Stimulated activated naive B cell treated with anti-CD40 and anti-IgM and Interleukin-4, amounts not matched to agents 10 μg/mL and 1 μg/mL and 100 μg/mL, for 72 hours (primary cell): ENCODE measurements at regions not wholly inside any gene's neighbourhood (a gene's known extent, or its start where the extent isn't known, plus 50 kb on each side); places are given as distances from the start of the nearest gene placed in this dataset.
A peak's percentile ranks its signal among the peaks of the same experiment; 100 is the strongest.

Source experiments
- ATAC-seq, 2 donors: fragments of 150-1000 bp; cut with Tn5 transposase; replicated peaks; 2 replicates each; pipeline ENCODE4 v1.10.0; 2021; ENCODE audit warnings: moderate library complexity in 1 of 2
- DNase-seq: peaks from one replicate; pipeline ENCODE4 v3.0.0; 2021
- H3K27ac Mint-ChIP-seq: one replicate; pipeline ENCODE4 v1.8.0; 2022; ENCODE audit warnings: mild to moderate bottlenecking, mixed read lengths
- H3K27me3 Mint-ChIP-seq, 2 donors: one replicate each; pipeline ENCODE4 v1.8.0; 2022; ENCODE audit warnings: mixed read lengths in 2 of 2
- H3K36me3 Mint-ChIP-seq, 2 donors: one replicate each; pipeline ENCODE4 v1.8.0; 2022; ENCODE audit warnings: mixed read lengths in 2 of 2, mild to moderate bottlenecking in 1 of 2
- H3K4me1 Mint-ChIP-seq, 2 donors: one replicate each; pipeline ENCODE4 v1.8.0; 2022; ENCODE audit warnings: mixed read lengths in 2 of 2, mild to moderate bottlenecking in 1 of 2
- H3K4me3 Mint-ChIP-seq, 2 donors: one replicate each; pipeline ENCODE4 v1.8.0; 2022; ENCODE audit warnings: mild to moderate bottlenecking in 2 of 2, mixed read lengths in 2 of 2, moderate library complexity in 1 of 2
- H3K9me3 Mint-ChIP-seq, 2 donors: one replicate each; pipeline ENCODE4 v1.8.0; 2022; ENCODE audit warnings: mixed read lengths in 2 of 2, mild to moderate bottlenecking in 1 of 2

- H3K4me3 Mint-ChIP-seq, result no peak overlapping the region
Observed at GRCh38 chr4:176883681-176884418, 91.1 kb upstream of the VEGFC start.

GRCh38 chr4:176885224-176885623, 92.5 kb upstream of the VEGFC start:
- no peaks in the 10 kb centered on the region for H3K36me3 Mint-ChIP-seq
- ATAC-seq, result no peak
- no peak overlapping the region for H3K4me3 Mint-ChIP-seq
- no peak overlapping the region for H3K27ac Mint-ChIP-seq
- DNase-seq, result no peak
- no peaks in the 10 kb centered on the region for H3K4me1 Mint-ChIP-seq
- H3K27me3 Mint-ChIP-seq, result no peaks in the 10 kb centered on the region
- peaks cover 0 to 1% of the 10 kb centered on the region in 2 donors for H3K9me3 Mint-ChIP-seq

More at GRCh38 chr4:176883681-176884418, 91.1 kb upstream of the VEGFC start:
- ATAC-seq, result no peak
- Mint-ChIP-seq H3K36me3 (no peaks in the 10 kb centered on the region), H3K27me3 (no peaks in the 10 kb centered on the region), H3K9me3 (peaks cover 0 to 1% of the 10 kb centered on the region in 2 donors), H3K27ac (no peak overlapping the region), H3K4me1 (no peaks in the 10 kb centered on the region)
- DNase-seq, result no peak

DNA sequence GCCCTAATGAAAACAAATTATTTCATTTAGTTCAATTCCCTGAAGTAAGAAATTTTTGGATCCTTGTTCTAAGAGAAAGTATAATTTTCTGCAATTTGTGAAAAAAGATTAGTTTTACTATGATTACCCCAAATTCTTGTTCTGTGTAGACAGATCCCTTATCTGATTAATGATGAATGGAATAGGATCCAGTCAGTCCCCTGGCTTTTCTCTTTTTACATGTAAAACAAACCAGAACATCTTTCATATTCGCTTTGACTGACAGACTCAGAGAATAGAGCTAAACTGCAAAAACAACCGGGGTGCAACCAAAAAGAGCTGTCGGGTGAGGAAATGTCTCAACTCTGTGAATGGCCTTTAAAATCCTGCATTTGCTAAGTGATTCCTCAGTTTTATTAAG, 93.4 kb upstream of the VEGFC start:
- ATAC-seq (no peak), DNase-seq (no peak)
- no peaks in the 10 kb centered on the region for H3K36me3 Mint-ChIP-seq
- no peaks in the 10 kb centered on the region for H3K9me3 Mint-ChIP-seq
- H3K4me1 Mint-ChIP-seq, result no peaks in the 10 kb centered on the region
- H3K4me3 Mint-ChIP-seq, result no peak overlapping the region
- H3K27me3 Mint-ChIP-seq, result no peaks in the 10 kb centered on the region
- no peak overlapping the region for H3K27ac Mint-ChIP-seq

- Mint-ChIP-seq H3K4me1 (no peaks in the 10 kb centered on the region), H3K4me3 (no peak overlapping the region), H3K9me3 (no peaks in the 10 kb centered on the region), H3K27me3 (no peaks in the 10 kb centered on the region), H3K27ac (no peak overlapping the region), H3K36me3 (no peaks in the 10 kb centered on the region)
- DNase-seq (no peak), ATAC-seq (no peak)
Observed at GRCh38 chr4:176889776-176890175, 97.1 kb upstream of the VEGFC start.

- Mint-ChIP-seq H3K4me3 (no peak overlapping the region), H3K36me3 (no peaks in the 10 kb centered on the region), H3K27me3 (no peaks in the 10 kb centered on the region), H3K27ac (no peak overlapping the region), H3K9me3 (no peaks in the 10 kb centered on the region), H3K4me1 (no peaks in the 10 kb centered on the region)
- no peak for ATAC-seq
- no peak for DNase-seq
Observed at GRCh38 chr4:176894498-176894897, 101.8 kb upstream of the VEGFC start.

GRCh38 chr4:176896211-176896610, 103.5 kb upstream of the VEGFC start:
- H3K27me3 Mint-ChIP-seq, result no peaks in the 10 kb centered on the region
- ATAC-seq (no peak), DNase-seq (no peak)
- H3K9me3 Mint-ChIP-seq, result peaks cover 0 to 2% of the 10 kb centered on the region in 2 donors
- H3K4me1 Mint-ChIP-seq, result no peaks in the 10 kb centered on the region
- no peak overlapping the region for H3K27ac Mint-ChIP-seq
- no peaks in the 10 kb centered on the region for H3K36me3 Mint-ChIP-seq
- H3K4me3 Mint-ChIP-seq, result no peak overlapping the region

GRCh38 chr4:176897226-176897625, 104.5 kb upstream of the VEGFC start:
- H3K27ac Mint-ChIP-seq, result no peak overlapping the region
- no peaks in the 10 kb centered on the region for H3K4me1 Mint-ChIP-seq
- H3K27me3 Mint-ChIP-seq, result no peaks in the 10 kb centered on the region
- H3K9me3 Mint-ChIP-seq, result peaks cover 0 to 2% of the 10 kb centered on the region in 2 donors
- no peak for DNase-seq
- no peak overlapping the region for H3K4me3 Mint-ChIP-seq
- no peak for ATAC-seq
- no peaks in the 10 kb centered on the region for H3K36me3 Mint-ChIP-seq

GRCh38 chr4:176898791-176899190, 106.1 kb upstream of the VEGFC start:
- peaks cover 0 to 1% of the 10 kb centered on the region in 2 donors for H3K4me1 Mint-ChIP-seq
- no peak overlapping the region for H3K27ac Mint-ChIP-seq

GRCh38 chr4:176902710-176903323, 110.1 kb upstream of the VEGFC start:
- Mint-ChIP-seq H3K4me3 (no peak overlapping the region), H3K27me3 (no peaks in the 10 kb centered on the region), H3K36me3 (no peaks in the 10 kb centered on the region), H3K27ac (no peak overlapping the region), H3K4me1 (peaks cover 0 to 1% of the 10 kb centered on the region in 2 donors), H3K9me3 (peaks cover 0 to 2% of the 10 kb centered on the region in 2 donors)
- DNase-seq, result no peak
- peak; percentile 88 to 93 for ATAC-seq

More at GRCh38 chr4:176898791-176899190, 106.1 kb upstream of the VEGFC start:
- no peak overlapping the region for H3K4me3 Mint-ChIP-seq
- no peaks in the 10 kb centered on the region for H3K27me3 Mint-ChIP-seq
- ATAC-seq, result no peak
- DNase-seq, result no peak
- no peaks in the 10 kb centered on the region for H3K36me3 Mint-ChIP-seq
- H3K9me3 Mint-ChIP-seq, result peaks cover 0 to 2% of the 10 kb centered on the region in 2 donors

DNA sequence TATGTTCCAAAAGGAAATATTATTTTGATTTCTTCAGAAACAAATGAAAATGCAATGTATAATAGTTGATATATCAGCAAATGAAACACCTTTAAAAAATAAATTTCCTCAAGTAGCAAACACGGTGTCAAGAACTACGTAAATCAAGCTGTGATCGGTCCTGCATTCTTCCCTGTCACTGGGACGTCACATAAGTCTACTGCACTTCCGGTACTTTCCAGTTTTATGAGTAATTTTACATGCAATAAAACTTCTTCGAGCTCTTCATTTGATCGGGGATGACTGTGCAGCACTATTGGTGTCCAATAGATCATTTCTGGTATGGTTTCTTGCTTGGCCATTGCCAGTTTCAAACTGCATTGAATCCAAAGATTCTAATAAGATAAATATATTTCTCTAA, 114.0 kb upstream of the VEGFC start:
- H3K27me3 Mint-ChIP-seq, result no peaks in the 10 kb centered on the region
- H3K4me1 Mint-ChIP-seq, result peaks cover 0 to 1% of the 10 kb centered on the region in 2 donors
- DNase-seq (no peak), ATAC-seq (no peak)
- H3K4me3 Mint-ChIP-seq, result no peak overlapping the region
- peaks cover 0 to 1% of the 10 kb centered on the region in 2 donors for H3K9me3 Mint-ChIP-seq
- no peaks in the 10 kb centered on the region for H3K36me3 Mint-ChIP-seq
- H3K27ac Mint-ChIP-seq, result no peak overlapping the region

DNA sequence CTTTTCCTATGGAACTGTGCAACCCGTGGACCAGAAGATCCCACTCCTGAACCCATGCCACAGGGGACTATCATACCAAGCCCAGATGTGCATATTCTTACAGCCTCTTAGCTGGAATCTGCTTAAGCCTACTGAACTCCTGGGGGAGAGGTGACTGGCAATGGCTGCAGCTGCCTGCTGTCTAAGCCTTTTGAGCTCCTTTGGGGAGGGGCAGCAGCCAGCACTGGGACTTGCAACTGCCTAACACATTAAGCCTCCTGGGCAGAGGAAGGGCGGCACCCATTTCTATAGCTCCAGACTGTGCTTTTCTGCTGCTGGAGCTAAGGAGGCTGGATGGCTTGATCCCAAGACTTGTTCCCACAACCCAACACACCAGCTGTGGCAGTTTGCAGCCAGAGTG, 117.9 kb upstream of the VEGFC start:
- no peaks in the 10 kb centered on the region for H3K4me1 Mint-ChIP-seq
- H3K4me3 Mint-ChIP-seq, result no peak overlapping the region
- ATAC-seq (no peak), DNase-seq (no peak)
- H3K27me3 Mint-ChIP-seq, result no peaks in the 10 kb centered on the region
- H3K27ac Mint-ChIP-seq, result no peak overlapping the region
- H3K9me3 Mint-ChIP-seq, result peaks cover 6 to 7% of the 10 kb centered on the region in 2 donors
- H3K36me3 Mint-ChIP-seq, result no peaks in the 10 kb centered on the region

GRCh38 chr4:176919631-176920030, 126.9 kb upstream of the VEGFC start:
- no peaks in the 10 kb centered on the region for H3K36me3 Mint-ChIP-seq
- no peak overlapping the region for H3K27ac Mint-ChIP-seq
- DNase-seq, result no peak

DNA sequence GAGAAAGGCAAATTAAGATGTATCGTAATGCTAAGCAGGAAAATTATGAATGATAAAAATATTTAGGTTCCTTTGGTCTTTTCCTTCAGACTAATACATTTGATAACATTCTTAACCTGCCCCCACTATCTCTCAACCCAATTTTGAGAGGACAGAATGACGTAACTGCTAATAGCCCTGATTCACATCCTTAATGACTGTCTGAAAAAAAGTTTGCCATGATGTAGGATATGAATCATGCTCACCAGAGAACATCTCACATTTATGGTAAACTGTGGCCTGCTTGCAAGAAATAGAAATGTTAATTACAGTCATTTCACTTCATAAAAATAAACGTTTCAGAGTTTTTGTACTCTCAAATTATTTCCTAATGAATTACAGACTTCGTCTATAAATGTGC, 128.0 kb upstream of the VEGFC start:
- Mint-ChIP-seq H3K36me3 (no peaks in the 10 kb centered on the region), H3K27ac (no peak overlapping the region), H3K4me3 (no peak overlapping the region), H3K4me1 (no peaks in the 10 kb centered on the region), H3K9me3 (peaks cover under 1 to 3% of the 10 kb centered on the region in 2 donors), H3K27me3 (no peaks in the 10 kb centered on the region)
- ATAC-seq (no peak), DNase-seq (no peak)

More at GRCh38 chr4:176919631-176920030, 126.9 kb upstream of the VEGFC start:
- Mint-ChIP-seq H3K4me1 (no peaks in the 10 kb centered on the region), H3K4me3 (no peak overlapping the region), H3K27me3 (no peaks in the 10 kb centered on the region), H3K9me3 (peaks cover 3 to 7% of the 10 kb centered on the region in 2 donors)
- ATAC-seq, result no peak

GRCh38 chr4:176921256-176921655, 128.5 kb upstream of the VEGFC start:
- H3K27ac Mint-ChIP-seq, result no peak overlapping the region
- no peaks in the 10 kb centered on the region for H3K4me1 Mint-ChIP-seq
- H3K27me3 Mint-ChIP-seq, result no peaks in the 10 kb centered on the region
- H3K4me3 Mint-ChIP-seq, result no peak overlapping the region
- DNase-seq, result no peak
- no peaks in the 10 kb centered on the region for H3K36me3 Mint-ChIP-seq
- H3K9me3 Mint-ChIP-seq, result peaks cover 0 to 3% of the 10 kb centered on the region in 2 donors
- no peak for ATAC-seq

DNA sequence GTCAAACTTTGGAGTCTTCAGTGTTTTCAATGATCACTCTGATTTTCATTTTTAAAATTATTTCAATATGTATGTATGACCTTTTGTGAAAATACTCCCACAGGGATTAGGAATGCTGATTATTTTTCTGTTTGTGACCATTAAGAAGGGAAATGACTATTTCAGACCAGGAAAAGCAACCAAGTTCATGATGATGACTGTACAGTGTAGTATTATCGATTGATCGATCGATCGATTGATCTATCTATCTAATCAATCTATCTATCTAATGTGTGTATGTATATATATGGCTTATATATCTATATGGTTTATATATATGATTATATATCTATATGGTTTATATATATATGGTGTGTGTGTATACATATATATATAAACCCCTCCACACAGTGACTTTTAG, 131.5 kb upstream of the VEGFC start:
- H3K4me1 Mint-ChIP-seq, result no peaks in the 10 kb centered on the region
- H3K27ac Mint-ChIP-seq, result no peak overlapping the region
- H3K36me3 Mint-ChIP-seq, result no peaks in the 10 kb centered on the region
- ATAC-seq, result no peak
- H3K4me3 Mint-ChIP-seq, result no peak overlapping the region
- DNase-seq, result no peak
- no peaks in the 10 kb centered on the region for H3K27me3 Mint-ChIP-seq
- no peaks in the 10 kb centered on the region for H3K9me3 Mint-ChIP-seq
